Gastrocnemius medialis (tissue), 4 donors: ENCODE measurements at regions not wholly inside any gene's neighbourhood (a gene's known extent, or its start where the extent isn't known, plus 50 kb on each side); places are given as distances from the start of the nearest gene placed in this dataset.

ENCODE experiments used
- CTCF ChIP-seq, 5 experiments: fragments of 450-650 bp in 3 of 5; fragments of 200-600 bp in 2 of 5; sonication (generic) in 2 of 5; IDR thresholded peaks in 4 of 5; conservative IDR thresholded peaks in 1 of 5; 1 replicate in 4 of 5; 2 replicates in 1 of 5; pipeline ENCODE4 v1.5.1; 2016 to 2019; ENCODE audit warnings: antibody characterized with exemption in 5 of 5, mild to moderate bottlenecking in 3 of 5, moderate library complexity in 3 of 5
- POLR2A ChIP-seq, 2 donors: fragments of 450-650 bp; IDR thresholded peaks; one replicate each; pipeline ENCODE4 v1.6.1; 2017; ENCODE audit warnings: antibody characterized with exemption in 2 of 2, mild to moderate bottlenecking in 2 of 2, moderate library complexity in 2 of 2

GRCh38 chr3:30954426-30954825 lies 60.0 kb upstream of the GADL1 start:
- TF ChIP-seq CTCF (IDR thresholded peaks at IDR 0.05 in 4 of 5, conservative IDR thresholded peaks at IDR 0.05 in 1 of 5) (no peak), POLR2A (IDR thresholded peaks at IDR 0.05) (no peak)
